HG03064 (cell line): ENCODE measurements at regions not wholly inside any gene's neighbourhood (a gene's known extent, or its start where the extent isn't known, plus 50 kb on each side); places are given as distances from the start of the nearest gene placed in this dataset.

Source experiments
- ATAC-seq: cut with Tn5 transposase; IDR thresholded peaks from one replicate; pipeline ENCODE4 v1.9.1; 2021; ENCODE audit warnings: low read depth; ENCODE audit not compliant: unreplicated experiment

GRCh38 chr12:34390846-34391700 lies 368.8 kb downstream of the ALG10 start:
- no peak for ATAC-seq

- ATAC-seq = no peak
These were observed 369.7 kb downstream of the ALG10 start for GRCh38 chr12:34391771-34392581.

GRCh38 chr12:34392741-34393085 lies 370.4 kb downstream of the ALG10 start:
- no peak for ATAC-seq

GRCh38 chr12:34393086-34393820 lies 371.0 kb downstream of the ALG10 start:
- no peak for ATAC-seq

GRCh38 chr12:34393821-34394150 lies 371.5 kb downstream of the ALG10 start:
- no peak for ATAC-seq

GRCh38 chr12:34394211-34395055 lies 372.1 kb downstream of the ALG10 start:
- ATAC-seq = no peak

GRCh38 chr12:34395056-34396005 lies 373.0 kb downstream of the ALG10 start:
- ATAC-seq = no peak

GRCh38 chr12:34396006-34396860 lies 373.9 kb downstream of the ALG10 start:
- ATAC-seq = no peak

GRCh38 chr12:34396861-34397590 lies 374.7 kb downstream of the ALG10 start:
- no peak for ATAC-seq

- ATAC-seq = no peak
These were observed 375.5 kb downstream of the ALG10 start for GRCh38 chr12:34397591-34398365.

GRCh38 chr12:34398366-34398705 lies 376.0 kb downstream of the ALG10 start:
- no peak for ATAC-seq

- no peak for ATAC-seq
These were observed 376.7 kb downstream of the ALG10 start for GRCh38 chr12:34398706-34399630.

- ATAC-seq = no peak
These were observed 377.5 kb downstream of the ALG10 start for GRCh38 chr12:34399631-34400410.

GRCh38 chr12:34400411-34400881 lies 378.1 kb downstream of the ALG10 start:
- ATAC-seq = no peak

GRCh38 chr12:34400986-34401658 lies 378.8 kb downstream of the ALG10 start:
- no peak for ATAC-seq
